Endothelial cell of umbilical vein (primary cell): ENCODE measurements at regions not wholly inside any gene's neighbourhood (a gene's known extent, or its start where the extent isn't known, plus 50 kb on each side); places are given as distances from the start of the nearest gene placed in this dataset.

Experiments used
- BruUV-seq: library from RNA; stranded (reverse); fragments of 400-500 nt; replicated peaks from 2 replicates; lab custom pipeline; 2021; lab: Mats Ljungman, UMichigan
- CTCF ChIA-PET: fragments of 300-600, 350-600 bp; sonication (Branson Sonifier 250); formaldehyde crosslinking; loops from one replicate; lab custom pipeline; 2021; ENCODE audit warnings: antibody characterized with exemption, inconsistent platforms; lab: Charles Lee
- POLR2A ChIA-PET: fragments of 300-600, 350-600 bp; sonication (Branson Sonifier 250); formaldehyde crosslinking; loops from one replicate; lab custom pipeline; 2021; ENCODE audit warnings: antibody characterized with exemption, inconsistent platforms; lab: Charles Lee
- DNase-seq: peaks from one replicate; pipeline ENCODE4 v3.0.0-alpha.2; 2011; ENCODE audit warnings: low read depth, low spot score
- FAIRE-seq: peaks from 2 replicates; lab custom pipeline; 2011; peaks lifted over from hg19 to GRCh38; lab: Jason Lieb, UNC
- H2AFZ ChIP-seq: 2 replicates; pipeline ENCODE4 v1.6.0; 2012; ENCODE audit warnings: low read depth, low read length, control low read depth, inconsistent platforms
- H3K27ac ChIP-seq: 2 replicates; pipeline ENCODE4 v1.5.1; 2011; ENCODE audit warnings: low read depth, mild to moderate bottlenecking, control low read depth, low read length, moderate library complexity; ENCODE audit not compliant: insufficient read depth
- H3K27me3 ChIP-seq, 2 experiments: 2 replicates each; pipeline versions ENCODE4 v1.6.0 to v1.6.1; 2011; ENCODE audit warnings: low read length in 2 of 2, mixed read lengths in 1 of 2; ENCODE audit not compliant: control insufficient read depth in 2 of 2, insufficient read depth in 2 of 2
- H3K36me3 ChIP-seq, 2 experiments: 2 replicates in 1 of 2; 3 replicates in 1 of 2; pipeline ENCODE4 v1.5.1; 2011; ENCODE audit warnings: low read length in 2 of 2, mild to moderate bottlenecking in 1 of 2, moderate library complexity in 1 of 2; ENCODE audit not compliant: control insufficient read depth in 2 of 2, insufficient read depth in 2 of 2; ENCODE audit errors: extremely low read depth in 1 of 2
- H3K4me1 ChIP-seq: 3 replicates; pipeline ENCODE4 v1.5.1; 2011; ENCODE audit warnings: mild to moderate bottlenecking, low read length; ENCODE audit not compliant: control insufficient read depth, insufficient read depth; ENCODE audit errors: extremely low read depth
- H3K4me2 ChIP-seq: 2 replicates; pipeline ENCODE4 v1.6.1; 2011; ENCODE audit warnings: low read length, control low read depth, mixed read lengths; ENCODE audit not compliant: insufficient read depth
- H3K4me3 ChIP-seq, 3 experiments: fragments of 200-600 bp in 1 of 3; sonication (generic), shearing (Covaris generic) in 1 of 3; replicated peaks in 1 of 3; 2 replicates each; pipeline ENCODE4 v1.5.1; 2011 to 2016; ENCODE audit warnings: control low read depth in 3 of 3, low read length in 3 of 3, mild to moderate bottlenecking in 2 of 3, inconsistent platforms in 1 of 3, low read depth in 1 of 3, moderate library complexity in 1 of 3; ENCODE audit not compliant: insufficient read depth in 1 of 3
- H3K79me2 ChIP-seq: 2 replicates; pipeline ENCODE4 v1.6.0; 2012; ENCODE audit warnings: low read length, inconsistent platforms; ENCODE audit not compliant: control insufficient read depth, insufficient read depth
- H3K9ac ChIP-seq: replicated peaks from 2 replicates; pipeline ENCODE3; 2011; ENCODE audit warnings: low read length, control low read depth; ENCODE audit not compliant: insufficient read depth; ENCODE audit errors: extremely low read depth
- H3K9me1 ChIP-seq: replicated peaks from 3 replicates; pipeline ENCODE4 v1.6.0; 2011; ENCODE audit warnings: mild to moderate bottlenecking, low read length; ENCODE audit not compliant: control insufficient read depth, insufficient read depth; ENCODE audit errors: extremely low read depth
- H3K9me3 ChIP-seq: replicated peaks from 2 replicates; pipeline ENCODE4 v1.5.1; 2012; ENCODE audit warnings: low read length, inconsistent platforms; ENCODE audit not compliant: control insufficient read depth, insufficient read depth
- H4K20me1 ChIP-seq: replicated peaks from 2 replicates; pipeline ENCODE3; 2011; ENCODE audit warnings: mild to moderate bottlenecking, low read length; ENCODE audit not compliant: control insufficient read depth, insufficient read depth; ENCODE audit errors: extremely low read depth
- CTCF ChIP-seq, 2 donors: IDR thresholded peaks; 1 replicate in 1 of 2; 2 replicates in 1 of 2; pipeline ENCODE4 v1.5.1; 2011; ENCODE audit warnings: low read length in 2 of 2, mild to moderate bottlenecking in 2 of 2, moderate library complexity in 2 of 2, control low read depth in 1 of 2, inconsistent platforms in 1 of 2, low read depth in 1 of 2; ENCODE audit not compliant: insufficient read depth in 1 of 2; ENCODE audit errors: extremely low read depth in 1 of 2
- FOS ChIP-seq: IDR thresholded peaks from 2 replicates; pipeline ENCODE4 v1.6.1; 2011; ENCODE audit warnings: mild to moderate bottlenecking, low read length, moderate library complexity, borderline replicate concordance; ENCODE audit not compliant: insufficient read depth
- GATA2 ChIP-seq: IDR thresholded peaks from 2 replicates; pipeline ENCODE4 v1.7.0; 2011; ENCODE audit warnings: low read depth, mild to moderate bottlenecking, moderate library complexity, mixed read lengths, low read length; ENCODE audit not compliant: insufficient read length, insufficient read depth
- JUN ChIP-seq: IDR thresholded peaks from 2 replicates; pipeline ENCODE4 v1.6.1; 2011; ENCODE audit warnings: borderline replicate concordance, low read depth; ENCODE audit not compliant: insufficient read length, insufficient read depth
- MAX ChIP-seq: IDR thresholded peaks from 2 replicates; pipeline ENCODE4 v1.6.1; 2011; ENCODE audit not compliant: insufficient read depth, insufficient read length
- MYC ChIP-seq: IDR thresholded peaks from one replicate; pipeline ENCODE4 v1.6.1; 2011; ENCODE audit warnings: mild to moderate bottlenecking, low read depth, low read length
- POLR2A ChIP-seq: IDR thresholded peaks from 2 replicates; pipeline ENCODE4 v1.6.1; 2012; ENCODE audit warnings: low read depth, mild to moderate bottlenecking, control low read depth, low read length
- dilution Hi-C: fragments of 300-500 bp; cut with MboI; formaldehyde crosslinking; loops from one replicate; pipeline ENCODE4 v1.15.0; 2019; ENCODE audit warnings: low sequenced_read_pairs; ENCODE audit not compliant: extremely low pct_ligation_motif_present
- intact Hi-C: fragments of 100-400 bp; cut with micrococcal nuclease; formaldehyde crosslinking; loops from one replicate; pipeline ENCODE4 v1.10.0; 2022

GRCh38 chr7:97639036-97639435, 92.8 kb upstream of the TAC1 start:
- POLR2A ChIA-PET: no interaction called here
- no peak overlapping the region for H3K9ac ChIP-seq
- DNase-seq (no peak), FAIRE-seq (no peak)
- no peaks in the 10 kb centered on the region for H3K9me3 ChIP-seq
- H3K36me3 ChIP-seq: no peaks in the 10 kb centered on the region
- H3K4me2 ChIP-seq: no peak overlapping the region
- no peak overlapping the region for H3K4me3 ChIP-seq
- H4K20me1 ChIP-seq: no peaks in the 10 kb centered on the region
- no peak overlapping the region for H3K27ac ChIP-seq
- no peaks in the 10 kb centered on the region for H3K79me2 ChIP-seq
- dilution Hi-C loops (no loop called here), intact Hi-C loops (no loop called here)
- no peak overlapping the region for H2AFZ ChIP-seq
- no peaks in the 10 kb centered on the region for H3K9me1 ChIP-seq
- CTCF ChIA-PET: no interaction called here
- BruUV-seq: no TSS peak
- TF ChIP-seq POLR2A (no peak), MYC (no peak), MAX (no peak), JUN (no peak), GATA2 (no peak), CTCF (IDR thresholded peaks at IDR 0.05; ENCODE audit: extremely low read depth in 1 of 2, insufficient read depth in 1 of 2, low read depth in 1 of 2, low read length in 2 of 2) (no peak), FOS (no peak)
- no peaks in the 10 kb centered on the region for H3K27me3 ChIP-seq
- no peaks in the 10 kb centered on the region for H3K4me1 ChIP-seq
